Fibroblast of mammary gland (primary cell): ENCODE measurements at regions not wholly inside any gene's neighbourhood (a gene's known extent, or its start where the extent isn't known, plus 50 kb on each side); places are given as distances from the start of the nearest gene placed in this dataset.
"Not testable (repeated sequence)": the region's sequence is repeated elsewhere in the genome, so short reads cannot be mapped to it uniquely, and the experiment has no call there.

Experiments used
- DNase-seq: peaks from one replicate; pipeline ENCODE4 v3.0.0-alpha.2; 2010; ENCODE audit warnings: low read depth
- H3K4me3 ChIP-seq: 2 replicates; pipeline ENCODE4 v1.5.1; 2011; ENCODE audit warnings: low read depth, mild to moderate bottlenecking, low read length, moderate library complexity; ENCODE audit not compliant: control insufficient read depth
- TF ChIP-seq, protein P1 (sequence below): conservative IDR thresholded peaks from 2 replicates; pipeline ENCODE4 v1.5.1; 2011; ENCODE audit warnings: low read depth, low read length, inconsistent platforms; ENCODE audit not compliant: control insufficient read depth, insufficient read depth

- TF ChIP-seq, protein P1, sequence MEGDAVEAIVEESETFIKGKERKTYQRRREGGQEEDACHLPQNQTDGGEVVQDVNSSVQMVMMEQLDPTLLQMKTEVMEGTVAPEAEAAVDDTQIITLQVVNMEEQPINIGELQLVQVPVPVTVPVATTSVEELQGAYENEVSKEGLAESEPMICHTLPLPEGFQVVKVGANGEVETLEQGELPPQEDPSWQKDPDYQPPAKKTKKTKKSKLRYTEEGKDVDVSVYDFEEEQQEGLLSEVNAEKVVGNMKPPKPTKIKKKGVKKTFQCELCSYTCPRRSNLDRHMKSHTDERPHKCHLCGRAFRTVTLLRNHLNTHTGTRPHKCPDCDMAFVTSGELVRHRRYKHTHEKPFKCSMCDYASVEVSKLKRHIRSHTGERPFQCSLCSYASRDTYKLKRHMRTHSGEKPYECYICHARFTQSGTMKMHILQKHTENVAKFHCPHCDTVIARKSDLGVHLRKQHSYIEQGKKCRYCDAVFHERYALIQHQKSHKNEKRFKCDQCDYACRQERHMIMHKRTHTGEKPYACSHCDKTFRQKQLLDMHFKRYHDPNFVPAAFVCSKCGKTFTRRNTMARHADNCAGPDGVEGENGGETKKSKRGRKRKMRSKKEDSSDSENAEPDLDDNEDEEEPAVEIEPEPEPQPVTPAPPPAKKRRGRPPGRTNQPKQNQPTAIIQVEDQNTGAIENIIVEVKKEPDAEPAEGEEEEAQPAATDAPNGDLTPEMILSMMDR = no peak
- no peak for DNase-seq
- H3K4me3 ChIP-seq = no peak overlapping the region
These were observed 1119.5 kb upstream of the TMPRSS15 start for GRCh38 chr21:19523061-19523460.

- DNase-seq = peak; percentile 2
- no peak overlapping the region for H3K4me3 ChIP-seq
- TF ChIP-seq, protein P1 = no peak
These were observed 1120.2 kb upstream of the TMPRSS15 start for GRCh38 chr21:19523746-19524145.

DNA sequence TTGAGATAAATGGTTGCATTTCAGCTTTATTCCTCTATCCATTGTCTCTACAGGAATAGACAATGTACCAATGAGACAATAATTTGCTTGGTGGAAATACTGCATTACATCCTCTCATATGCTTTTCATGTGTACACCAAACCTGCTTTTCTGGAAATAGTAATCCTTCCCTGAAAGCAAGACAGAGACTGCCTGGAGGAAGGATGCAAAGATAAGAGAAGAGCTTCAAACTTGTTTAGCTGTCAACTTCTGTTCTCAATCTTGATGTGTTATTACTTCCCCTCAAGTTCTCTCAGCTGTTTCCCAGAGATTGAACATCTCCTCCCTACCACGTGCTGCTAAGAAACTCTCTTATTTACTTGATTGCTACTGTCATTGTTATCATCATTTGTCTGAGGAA is 1125.4 kb upstream of the TMPRSS15 start:
- TF ChIP-seq, protein P1 = no peak
- no peak overlapping the region for H3K4me3 ChIP-seq
- no peak for DNase-seq

- H3K4me3 ChIP-seq = no peak overlapping the region
- DNase-seq = no peak
These were observed 1131.8 kb upstream of the TMPRSS15 start for GRCh38 chr21:19535356-19535755.

DNA sequence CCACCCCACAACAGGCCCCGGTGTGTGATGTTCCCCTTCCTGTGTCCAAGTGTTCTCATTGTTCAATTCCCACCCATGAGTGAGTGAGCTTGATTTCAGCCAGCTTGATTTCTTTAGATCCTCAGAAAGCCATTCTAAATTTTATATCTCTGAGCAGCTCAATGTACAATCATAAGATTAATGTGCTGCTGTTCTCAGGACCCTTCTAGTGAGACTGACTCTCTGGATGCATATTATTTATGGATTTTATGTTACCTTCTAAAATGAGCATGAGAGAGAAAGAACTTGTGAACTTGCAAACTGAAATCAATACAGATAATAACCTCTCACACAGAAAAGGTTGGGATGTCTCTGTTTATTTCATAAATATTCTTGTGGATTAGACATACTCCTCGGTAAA is 1133.5 kb upstream of the TMPRSS15 start:
- H3K4me3 ChIP-seq = no peak overlapping the region
- TF ChIP-seq, protein P1 = no peak
- no peak for DNase-seq

More at GRCh38 chr21:19535356-19535755, 1131.8 kb upstream of the TMPRSS15 start:
- TF ChIP-seq, protein P1 = no peak

DNA sequence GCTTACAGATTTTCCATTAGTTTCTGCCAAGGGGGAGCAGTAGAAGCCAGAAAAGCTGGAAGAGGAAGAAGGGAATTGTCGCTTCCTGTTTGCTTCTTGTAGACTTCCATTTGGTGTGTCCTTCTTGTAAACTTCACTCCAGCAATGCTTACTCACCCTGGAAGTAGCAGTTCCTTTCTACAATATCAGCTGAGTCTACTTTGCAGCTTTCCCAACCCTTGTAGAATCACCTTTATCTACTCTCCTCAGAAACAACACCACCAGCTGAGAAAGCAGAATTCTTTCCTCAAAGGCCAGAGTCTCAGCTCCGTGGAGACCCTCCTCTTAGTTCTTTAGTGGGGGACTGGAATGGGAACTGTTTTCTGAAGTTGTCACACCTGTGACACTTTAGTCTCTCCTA is 1136.7 kb upstream of the TMPRSS15 start:
- TF ChIP-seq, protein P1 = no peak
- no peak for DNase-seq
- no peak overlapping the region for H3K4me3 ChIP-seq

GRCh38 chr21:19541602-19542001 is 1138.0 kb upstream of the TMPRSS15 start:
- no peak for DNase-seq
- TF ChIP-seq, protein P1 = no peak
- no peak overlapping the region for H3K4me3 ChIP-seq

DNA sequence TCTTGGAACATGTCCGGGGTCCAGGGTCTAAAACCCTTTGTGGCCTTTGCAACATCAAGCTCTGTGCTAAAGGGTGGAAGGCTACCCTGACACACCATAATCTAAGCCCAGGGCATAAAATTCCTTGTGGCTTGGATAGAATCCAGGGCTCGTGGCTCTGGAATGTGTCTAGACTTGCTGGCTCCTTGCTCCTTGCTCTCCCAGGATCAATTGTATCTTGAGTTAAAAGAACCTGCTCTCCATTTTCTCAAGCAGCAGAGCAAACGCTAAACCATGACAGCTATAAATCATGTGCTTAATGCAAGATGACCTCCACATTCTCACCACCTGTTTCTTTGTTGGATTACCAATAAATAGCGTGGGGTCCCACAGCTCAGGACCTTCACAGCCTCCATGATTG is 1140.9 kb upstream of the TMPRSS15 start:
- not testable (repeated sequence) for DNase-seq

More for the DNA sequence above, 1140.9 kb upstream of the TMPRSS15 start:
- H3K4me3 ChIP-seq = not testable (repeated sequence)
